ENCODE measurements at regions not wholly inside any gene's neighbourhood (a gene's known extent, or its start where the extent isn't known, plus 50 kb on each side); places are given as distances from the start of the nearest gene placed in this dataset.

GRCh38 chr2:139271149-139271548 is 491.0 kb upstream of the NXPH2 start:
- FAIRE-seq (no peak), DNase-seq (ENCODE audit: insufficient read length, low spot score) (no peak)
- TF ChIP-seq POLR2A (IDR thresholded peaks at IDR 0.05; ENCODE audit: low read depth, low read length), result no peak

DNA sequence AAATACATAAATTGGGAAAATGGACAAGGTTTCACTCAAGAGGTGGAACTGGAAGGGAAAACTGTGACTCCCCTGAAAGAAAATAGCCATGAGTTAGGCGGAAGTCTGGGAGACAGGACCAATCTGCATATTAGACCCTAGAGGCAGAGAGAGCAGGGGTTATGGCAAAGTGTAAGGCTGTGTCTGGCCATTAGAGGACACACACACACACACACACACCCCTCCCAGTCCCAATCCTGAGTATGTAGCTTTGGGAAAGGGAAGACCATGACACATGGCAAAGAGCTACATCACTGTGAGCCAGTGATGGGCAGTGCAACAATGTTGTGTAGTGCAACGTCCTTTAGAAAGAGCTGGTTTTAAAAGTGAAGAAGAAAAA is 479.9 kb upstream of the NXPH2 start:
- no peak for TF ChIP-seq POLR2A (IDR thresholded peaks at IDR 0.05; ENCODE audit: low read depth, low read length)
- DNase-seq (ENCODE audit: insufficient read length, low spot score) (no peak), FAIRE-seq (no peak)

GRCh38 chr2:139259422-139260051 is 479.3 kb upstream of the NXPH2 start:
- no peak for FAIRE-seq
- no peak for TF ChIP-seq POLR2A (IDR thresholded peaks at IDR 0.05; ENCODE audit: low read depth, low read length)
- no peak for DNase-seq (ENCODE audit: insufficient read length, low spot score)

- TF ChIP-seq POLR2A (IDR thresholded peaks at IDR 0.05; ENCODE audit: low read depth, low read length), result no peak
- no peak for FAIRE-seq
- DNase-seq (ENCODE audit: insufficient read length, low spot score), result no peak
Observed at GRCh38 chr2:139241286-139241685, 461.1 kb upstream of the NXPH2 start.

- DNase-seq (ENCODE audit: insufficient read length, low spot score) (no peak), FAIRE-seq (no peak)
- no peak for TF ChIP-seq POLR2A (IDR thresholded peaks at IDR 0.05; ENCODE audit: low read depth, low read length)
Observed at GRCh38 chr2:139237023-139237422, 456.8 kb upstream of the NXPH2 start.

- FAIRE-seq (no peak), DNase-seq (ENCODE audit: insufficient read length, low spot score) (no peak)
- no peak for TF ChIP-seq POLR2A (IDR thresholded peaks at IDR 0.05; ENCODE audit: low read depth, low read length)
Observed at GRCh38 chr2:139230881-139231280, 450.7 kb upstream of the NXPH2 start.

DNA sequence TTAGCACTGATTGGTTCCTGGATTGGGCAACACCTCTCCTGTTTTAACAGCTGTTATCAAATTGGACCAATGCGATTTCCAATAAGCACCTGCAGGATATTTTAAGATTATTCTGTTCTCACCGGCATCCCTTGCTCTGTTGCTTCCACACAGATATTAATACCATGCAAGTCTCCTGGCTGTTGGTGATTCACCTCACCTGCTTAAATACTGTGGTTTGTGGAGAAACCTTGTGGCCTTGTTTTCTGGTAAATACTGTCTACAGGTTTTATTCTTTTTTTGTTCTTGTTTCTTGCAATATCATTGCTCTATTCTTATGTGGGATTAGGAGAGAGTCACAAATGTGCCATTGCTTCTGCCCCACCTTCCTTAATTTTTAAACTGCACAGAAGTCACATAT is 448.1 kb upstream of the NXPH2 start:
- no peak for TF ChIP-seq POLR2A (IDR thresholded peaks at IDR 0.05; ENCODE audit: low read depth, low read length)
- FAIRE-seq, result no peak

DNA sequence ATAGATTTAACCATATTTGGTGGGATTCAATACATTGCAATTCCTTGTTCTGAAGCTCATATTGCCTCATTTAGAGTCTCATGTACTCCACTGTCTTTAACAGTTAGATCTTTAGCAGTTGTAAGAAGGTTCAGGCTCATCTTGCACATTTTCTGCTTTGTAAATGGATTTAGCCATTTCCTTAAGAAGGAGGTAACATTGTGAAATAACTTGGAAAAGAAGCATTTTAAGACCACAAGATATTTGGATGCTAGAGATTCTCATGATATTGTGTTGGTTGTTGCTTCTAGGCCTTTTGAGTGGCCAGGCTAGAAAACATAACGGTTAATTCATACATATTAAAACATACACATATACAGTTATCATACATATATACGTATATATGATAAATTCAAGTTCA is 445.8 kb upstream of the NXPH2 start:
- FAIRE-seq (no peak), DNase-seq (ENCODE audit: insufficient read length, low spot score) (no peak)
- no peak for TF ChIP-seq POLR2A (IDR thresholded peaks at IDR 0.05; ENCODE audit: low read depth, low read length)

More for the DNA sequence above, 448.1 kb upstream of the NXPH2 start:
- no peak for DNase-seq (ENCODE audit: insufficient read length, low spot score)

DNA sequence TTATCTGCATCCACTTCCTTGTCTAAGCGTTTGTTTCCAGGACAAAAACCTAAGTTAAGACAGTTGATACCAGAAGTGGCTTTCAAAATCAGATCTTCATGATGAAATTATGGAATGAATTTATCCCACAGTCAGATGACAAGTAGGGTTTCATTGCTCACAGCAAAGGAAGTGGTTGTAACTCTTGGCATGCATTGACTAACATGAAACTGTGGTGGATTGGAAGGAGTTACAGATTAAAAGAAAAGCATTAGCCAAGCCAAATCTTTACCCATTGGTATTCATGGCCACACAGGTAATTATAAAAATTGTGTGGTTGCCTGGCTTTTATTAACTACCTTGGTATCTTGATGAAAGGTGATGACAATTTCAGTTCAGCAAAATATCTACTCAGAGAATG is 438.0 kb upstream of the NXPH2 start:
- TF ChIP-seq POLR2A (IDR thresholded peaks at IDR 0.05; ENCODE audit: low read depth, low read length), result no peak
- FAIRE-seq, result no peak
- no peak for DNase-seq (ENCODE audit: insufficient read length, low spot score)

GRCh38 chr2:139217641-139218040 is 437.5 kb upstream of the NXPH2 start:
- no peak for DNase-seq (ENCODE audit: insufficient read length, low spot score)
- no peak for TF ChIP-seq POLR2A (IDR thresholded peaks at IDR 0.05; ENCODE audit: low read depth, low read length)
- FAIRE-seq, result no peak

- FAIRE-seq, result no peak
- TF ChIP-seq POLR2A (IDR thresholded peaks at IDR 0.05; ENCODE audit: low read depth, low read length), result no peak
- no peak for DNase-seq (ENCODE audit: insufficient read length, low spot score)
Observed at GRCh38 chr2:139216435-139216834, 436.2 kb upstream of the NXPH2 start.

GRCh38 chr2:139214801-139215200 is 434.6 kb upstream of the NXPH2 start:
- DNase-seq (ENCODE audit: insufficient read length, low spot score) (no peak), FAIRE-seq (no peak)
- no peak for TF ChIP-seq POLR2A (IDR thresholded peaks at IDR 0.05; ENCODE audit: low read depth, low read length)

- no peak for TF ChIP-seq POLR2A (IDR thresholded peaks at IDR 0.05; ENCODE audit: low read depth, low read length)
- DNase-seq (ENCODE audit: insufficient read length, low spot score) (no peak), FAIRE-seq (no peak)
Observed at GRCh38 chr2:139209586-139209985, 429.4 kb upstream of the NXPH2 start.

GRCh38 chr2:139201516-139201915 is 421.3 kb upstream of the NXPH2 start:
- no peak for TF ChIP-seq POLR2A (IDR thresholded peaks at IDR 0.05; ENCODE audit: low read depth, low read length)
- DNase-seq (ENCODE audit: insufficient read length, low spot score), result no peak
- FAIRE-seq, result no peak

GRCh38 chr2:139196754-139197153 is 416.6 kb upstream of the NXPH2 start:
- FAIRE-seq (no peak), DNase-seq (ENCODE audit: insufficient read length, low spot score) (no peak)
- TF ChIP-seq POLR2A (IDR thresholded peaks at IDR 0.05; ENCODE audit: low read depth, low read length), result no peak

DNA sequence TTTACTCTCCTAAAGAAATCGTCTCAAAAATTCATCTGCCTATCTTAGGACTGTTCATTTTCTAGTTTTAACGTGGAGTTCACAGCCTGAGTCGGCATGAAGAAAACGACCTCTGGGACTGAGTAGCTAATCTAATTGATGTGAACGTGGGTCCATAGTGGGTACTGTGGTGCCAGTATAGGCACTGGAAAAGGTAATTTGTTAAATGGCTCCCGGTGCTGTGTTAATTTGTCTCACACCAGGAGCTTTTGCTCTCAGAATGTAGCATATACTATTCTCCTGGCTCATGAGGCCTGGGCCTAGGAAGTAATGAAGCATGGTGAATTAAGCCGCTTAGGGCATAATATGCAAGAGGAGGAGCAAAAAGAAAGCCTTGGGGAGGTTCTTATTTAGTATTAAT is 414.4 kb upstream of the NXPH2 start:
- DNase-seq (ENCODE audit: insufficient read length, low spot score) (no peak), FAIRE-seq (no peak)
- no peak for TF ChIP-seq POLR2A (IDR thresholded peaks at IDR 0.05; ENCODE audit: low read depth, low read length)
